GM19467 (cell line): ENCODE measurements at regions not wholly inside any gene's neighbourhood (a gene's known extent, or its start where the extent isn't known, plus 50 kb on each side); places are given as distances from the start of the nearest gene placed in this dataset.
A peak's percentile ranks its signal among the peaks of the same experiment; 100 is the strongest.
"Not testable (repeated sequence)": the region's sequence is repeated elsewhere in the genome, so short reads cannot be mapped to it uniquely, and the experiment has no call there.

Experiments used
- ATAC-seq: cut with Tn5 transposase; IDR thresholded peaks from one replicate; pipeline ENCODE4 v1.9.1; 2021; ENCODE audit warnings: mild to moderate bottlenecking, moderate library complexity; ENCODE audit not compliant: unreplicated experiment

GRCh38 chr2:182548031-182548950 is 121.5 kb upstream of the PDE1A start:
- no peak for ATAC-seq

- ATAC-seq = no peak
Measured at GRCh38 chr2:182550234-182550633, 123.4 kb upstream of the PDE1A start.

DNA sequence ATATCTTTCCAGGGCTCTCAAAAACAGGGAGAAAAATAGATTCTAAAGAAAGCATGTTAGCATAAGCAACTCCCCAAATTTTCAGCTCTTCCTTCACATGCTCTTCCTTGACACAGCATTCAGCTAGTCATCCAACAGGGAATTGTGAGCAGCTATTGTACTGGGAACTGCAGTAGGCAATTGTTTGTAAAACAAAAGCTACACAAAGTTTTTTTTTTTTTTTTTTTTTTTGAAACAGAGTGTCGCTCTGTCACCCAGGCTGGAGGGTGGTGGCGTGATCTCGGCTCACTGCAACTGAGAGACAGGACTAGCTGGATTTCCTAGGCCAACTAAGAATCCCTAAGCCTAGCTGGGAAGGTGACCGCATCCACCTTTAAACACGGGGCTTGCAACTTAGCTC is 125.4 kb upstream of the PDE1A start:
- not testable (repeated sequence) for ATAC-seq

DNA sequence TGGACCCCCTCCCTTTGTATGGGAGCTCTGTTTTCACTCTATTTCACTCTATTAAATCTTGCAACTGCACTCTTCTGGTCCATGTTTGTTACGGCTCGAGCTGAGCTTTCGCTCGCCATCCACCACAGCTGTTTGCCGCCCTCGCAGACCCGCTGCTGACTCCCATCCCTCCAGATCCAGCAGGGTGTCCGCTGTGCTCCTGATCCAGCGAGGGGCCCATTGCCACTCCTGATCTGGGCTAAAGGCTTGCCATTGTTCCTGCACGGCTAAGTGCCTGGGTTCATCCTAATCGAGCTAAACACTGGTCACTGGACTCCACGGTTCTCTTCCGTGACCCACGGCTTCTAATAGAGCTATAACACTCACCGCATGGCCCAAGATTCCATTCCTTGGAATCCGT is 125.9 kb upstream of the PDE1A start:
- ATAC-seq = not testable (repeated sequence)

GRCh38 chr2:182553483-182553882 is 126.6 kb upstream of the PDE1A start:
- ATAC-seq = peak; percentile 100

DNA sequence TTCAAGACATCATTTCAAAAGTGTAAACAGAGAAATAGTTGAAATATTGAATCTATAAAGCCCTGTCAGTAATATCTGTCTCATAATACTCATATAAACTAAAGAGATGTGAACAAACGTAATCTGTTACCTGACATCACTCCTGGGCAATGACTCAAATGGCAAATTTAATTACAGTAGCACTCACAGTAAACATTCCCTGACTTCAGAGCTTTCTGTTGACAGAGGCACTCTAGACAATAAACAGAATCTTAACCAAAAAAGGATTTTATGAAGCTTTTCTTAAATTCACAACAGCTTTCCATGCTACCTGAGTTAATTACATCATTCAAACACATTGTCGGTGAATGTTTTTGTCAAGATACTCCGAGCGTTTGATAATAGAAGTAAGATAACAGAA is 128.1 kb upstream of the PDE1A start:
- ATAC-seq = no peak

GRCh38 chr2:182558564-182558963 is 131.7 kb upstream of the PDE1A start:
- ATAC-seq = no peak

GRCh38 chr2:182559623-182560022 is 132.8 kb upstream of the PDE1A start:
- no peak for ATAC-seq

DNA sequence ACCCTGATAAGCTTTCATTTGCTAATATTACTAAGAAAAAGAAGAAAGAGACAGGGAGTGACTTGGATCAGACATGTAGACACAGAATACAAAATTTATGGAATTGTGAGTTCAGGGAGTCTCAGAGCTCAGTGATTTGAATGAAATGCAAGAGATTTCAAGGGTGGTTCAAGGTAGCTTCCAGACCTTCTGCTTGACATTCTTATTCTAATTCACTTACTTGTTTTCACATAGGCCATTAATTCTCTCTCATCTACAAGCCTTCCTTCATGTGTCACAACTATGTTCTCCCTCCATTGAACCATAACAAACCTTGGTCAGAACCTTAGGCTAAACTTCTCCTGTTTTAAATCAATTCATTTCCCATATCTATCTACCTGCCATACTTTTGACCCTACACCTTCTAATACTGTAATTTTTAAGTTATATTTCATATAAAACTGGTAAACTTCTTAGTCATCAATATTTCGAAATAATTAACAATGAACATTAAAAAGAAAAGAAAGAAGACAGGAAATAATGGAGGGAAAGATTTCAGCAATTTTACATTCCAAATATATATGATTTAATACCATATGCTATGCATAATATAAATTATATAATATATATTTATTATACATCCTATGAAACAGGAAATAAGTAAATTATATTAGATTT is 139.2 kb upstream of the PDE1A start:
- ATAC-seq = no peak

- ATAC-seq = no peak
Measured at GRCh38 chr2:182573553-182573952, 142.5 kb upstream of the DNAJC10 start.

GRCh38 chr2:182577816-182578215 is 138.2 kb upstream of the DNAJC10 start:
- no peak for ATAC-seq

DNA sequence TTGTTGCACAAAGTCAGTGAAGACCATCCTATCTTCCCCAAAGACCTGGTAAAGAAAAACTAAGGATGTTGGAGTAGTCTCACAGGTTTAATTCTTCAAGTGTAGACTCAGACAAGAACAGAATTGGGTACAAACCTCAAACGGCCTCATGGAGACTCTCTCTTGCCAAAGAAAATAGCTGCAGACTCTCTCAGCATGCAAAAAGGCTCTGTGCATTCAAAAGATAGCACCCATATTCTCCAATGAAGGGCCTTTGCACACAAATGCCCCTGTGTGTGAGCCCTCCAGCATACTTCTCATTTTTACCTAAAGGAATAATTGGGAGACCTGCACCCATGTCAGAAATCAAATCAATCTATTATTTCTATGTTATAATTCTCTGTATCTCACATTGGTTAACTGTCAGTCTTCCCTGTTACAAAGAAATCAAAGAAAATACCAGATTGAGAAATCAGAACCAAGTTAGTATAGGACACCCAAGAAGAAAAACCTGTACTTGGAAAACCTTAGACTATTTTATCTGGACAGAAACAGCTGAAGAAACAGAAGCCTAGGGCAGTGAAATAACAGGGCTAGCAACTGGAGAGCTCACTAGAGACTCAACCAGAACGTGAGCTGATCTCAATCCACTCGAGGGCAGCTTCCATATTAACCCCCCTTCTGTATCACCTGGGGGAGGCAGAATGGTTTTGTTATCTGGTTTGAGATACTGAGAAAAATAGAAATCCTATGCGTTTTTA is 134.7 kb upstream of the DNAJC10 start:
- ATAC-seq = no peak

DNA sequence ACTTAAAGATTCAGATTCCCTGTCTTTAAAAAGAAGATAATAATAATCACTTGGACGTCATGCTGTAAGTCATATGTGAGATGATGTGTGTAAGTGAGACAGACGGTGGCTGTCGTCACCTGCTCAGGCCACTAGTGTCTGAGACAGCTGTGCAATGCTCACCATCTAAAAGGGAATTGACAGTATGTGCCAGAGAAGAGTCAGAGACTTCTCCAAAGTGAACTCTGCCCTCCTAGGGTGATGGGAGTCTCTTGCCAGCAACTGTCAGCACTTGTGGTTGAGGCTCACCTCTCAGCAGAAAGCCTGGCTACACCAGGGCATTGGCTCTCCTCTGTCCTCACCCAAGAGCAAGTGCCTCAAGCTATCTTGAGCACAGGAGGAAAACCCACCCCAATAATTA is 131.6 kb upstream of the DNAJC10 start:
- no peak for ATAC-seq

DNA sequence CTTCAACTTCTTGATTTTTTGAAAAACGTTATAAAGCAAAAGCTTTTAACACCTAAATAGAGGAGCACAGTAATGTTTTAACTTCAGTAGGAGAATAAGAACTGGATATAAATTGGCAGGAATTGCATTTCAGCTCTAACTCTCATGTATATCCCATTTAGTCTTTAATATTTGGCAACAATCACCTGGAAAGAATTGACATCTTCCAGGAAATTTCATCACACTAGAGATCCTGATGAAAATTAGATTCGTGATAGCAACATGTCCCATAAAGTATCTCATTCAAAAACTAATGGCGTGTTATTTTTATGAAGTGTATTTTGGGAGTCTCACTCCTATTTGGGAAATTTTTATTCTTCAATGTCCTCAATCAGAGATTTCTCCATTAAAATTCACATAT is 131.1 kb upstream of the DNAJC10 start:
- ATAC-seq = no peak

- ATAC-seq = no peak
Measured at GRCh38 chr2:182585430-182585829, 130.6 kb upstream of the DNAJC10 start.

DNA sequence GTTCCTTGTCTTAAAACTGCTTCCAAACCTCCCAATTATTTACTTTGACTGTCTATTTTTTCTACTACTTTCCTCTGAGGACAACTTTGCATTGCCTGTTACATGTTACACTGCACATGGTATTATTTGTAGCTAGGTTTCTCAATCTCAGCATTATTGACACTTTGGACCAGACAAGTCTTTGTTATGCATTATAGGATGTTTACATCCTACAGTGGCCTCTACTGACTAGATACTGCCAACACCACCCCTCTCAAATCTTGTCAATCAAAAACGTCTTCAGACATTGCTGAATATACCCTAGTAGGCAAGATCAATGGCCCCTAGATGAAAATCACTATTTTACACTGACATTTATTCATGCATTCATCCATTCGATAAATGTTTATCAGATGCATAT is 129.6 kb upstream of the DNAJC10 start:
- no peak for ATAC-seq

DNA sequence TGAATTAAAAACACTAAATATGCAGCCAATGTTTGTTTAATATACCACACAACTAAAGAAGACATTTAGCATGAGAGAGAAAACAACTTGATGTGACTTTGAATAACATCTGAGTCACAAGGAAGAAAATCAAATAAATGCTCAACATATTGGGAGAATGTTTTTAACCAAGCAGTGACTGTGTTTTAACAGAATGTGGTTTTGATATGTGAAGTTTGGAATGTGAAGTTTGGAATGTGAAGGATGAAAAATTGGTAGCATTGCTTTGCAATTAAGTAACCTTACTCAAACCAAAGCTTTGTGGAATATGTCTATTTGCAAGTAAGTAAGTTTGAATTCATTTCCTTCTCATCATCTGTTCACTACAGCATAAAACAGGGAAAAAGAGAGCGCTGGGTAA is 128.2 kb upstream of the DNAJC10 start:
- ATAC-seq = no peak

- no peak for ATAC-seq
Measured at GRCh38 chr2:182589121-182589520, 126.9 kb upstream of the DNAJC10 start.

- no peak for ATAC-seq
Measured at GRCh38 chr2:182591774-182592173, 124.3 kb upstream of the DNAJC10 start.

GRCh38 chr2:182592691-182593393 is 123.2 kb upstream of the DNAJC10 start:
- no peak for ATAC-seq

GRCh38 chr2:182593394-182593975 is 122.6 kb upstream of the DNAJC10 start:
- ATAC-seq = no peak
